ENCODE measurements at regions not wholly inside any gene's neighbourhood (a gene's known extent, or its start where the extent isn't known, plus 50 kb on each side); places are given as distances from the start of the nearest gene placed in this dataset.
"Not testable (repeated sequence)": the region's sequence is repeated elsewhere in the genome, so short reads cannot be mapped to it uniquely, and the experiment has no call there.

GRCh38 chr2:48045613-48046012, 139.3 kb upstream of the FBXO11 start:
- no peak for DNase-seq

GRCh38 chr2:48048476-48049171, 142.3 kb upstream of the FBXO11 start:
- DNase-seq: no peak

GRCh38 chr2:48049371-48049770, 143.1 kb upstream of the FBXO11 start:
- DNase-seq: no peak

GRCh38 chr2:48050711-48051110, 144.4 kb upstream of the FBXO11 start:
- DNase-seq: no peak

- no peak for DNase-seq
Measured at GRCh38 chr2:48059975-48060374, 153.7 kb upstream of the FBXO11 start.

- not testable (repeated sequence) for DNase-seq
Measured at GRCh38 chr2:48061656-48062055, 155.4 kb upstream of the FBXO11 start.

GRCh38 chr2:48065096-48065495, 158.8 kb upstream of the FBXO11 start:
- no peak for DNase-seq

GRCh38 chr2:48066000-48066399, 159.7 kb upstream of the FBXO11 start:
- no peak for DNase-seq

- DNase-seq: no peak
Measured at GRCh38 chr2:48069769-48070168, 163.5 kb upstream of the FBXO11 start.

- DNase-seq: no peak
Measured at GRCh38 chr2:48070415-48070814, 164.1 kb upstream of the FBXO11 start.

- no peak for DNase-seq
Measured at GRCh38 chr2:48072583-48072982, 166.3 kb upstream of the FBXO11 start.

- DNase-seq: no peak
Measured at GRCh38 chr2:48075631-48076030, 169.3 kb upstream of the FBXO11 start.

- no peak for DNase-seq
Measured at GRCh38 chr2:48080534-48081316, 174.4 kb upstream of the FBXO11 start.

GRCh38 chr2:48081317-48081628, 175.0 kb upstream of the FBXO11 start:
- DNase-seq: no peak

GRCh38 chr2:48085888-48086287, 179.6 kb upstream of the FBXO11 start:
- DNase-seq: no peak

- DNase-seq: no peak
Measured at GRCh38 chr2:48088994-48089393, 182.7 kb upstream of the FBXO11 start.

GRCh38 chr2:48089644-48090043, 183.3 kb upstream of the FBXO11 start:
- no peak for DNase-seq

GRCh38 chr2:48092846-48093803, 186.8 kb upstream of the FBXO11 start:
- DNase-seq: no peak

GRCh38 chr2:48096765-48097164, 190.5 kb upstream of the FBXO11 start:
- not testable (repeated sequence) for DNase-seq

GRCh38 chr2:48098539-48098938, 192.2 kb upstream of the FBXO11 start:
- DNase-seq: no peak

- DNase-seq: no peak
Measured at GRCh38 chr2:48104418-48104817, 198.1 kb upstream of the FBXO11 start.

- DNase-seq: no peak
Measured at GRCh38 chr2:48105848-48106247, 199.6 kb upstream of the FBXO11 start.

GRCh38 chr2:48107326-48107925, 201.1 kb upstream of the FBXO11 start:
- no peak for DNase-seq
